Retina (tissue), 1 donor: ENCODE measurements at regions not wholly inside any gene's neighbourhood (a gene's known extent, or its start where the extent isn't known, plus 50 kb on each side); places are given as distances from the start of the nearest gene placed in this dataset.
"Not testable (repeated sequence)": the region's sequence is repeated elsewhere in the genome, so short reads cannot be mapped to it uniquely, and the experiment has no call there.

ENCODE experiments used
- DNase-seq: peaks from one replicate; pipeline ENCODE4 v3.0.0-alpha.2; 2016

GRCh38 chr1:219863816-219864215 lies 64.5 kb downstream of the SLC30A10 start:
- not testable (repeated sequence) for DNase-seq

- no peak for DNase-seq
Observed at GRCh38 chr1:219862366-219862765, 66.0 kb downstream of the SLC30A10 start.

GRCh38 chr1:219858980-219859379 lies 69.4 kb downstream of the SLC30A10 start:
- DNase-seq, result no peak

GRCh38 chr1:219847215-219847855 lies 81.0 kb downstream of the SLC30A10 start:
- no peak for DNase-seq

- DNase-seq, result not testable (repeated sequence)
Observed at GRCh38 chr1:219839595-219839994, 88.8 kb downstream of the SLC30A10 start.

- DNase-seq, result no peak
Observed at GRCh38 chr1:219837994-219838294, 90.4 kb downstream of the SLC30A10 start.

- DNase-seq, result peak; percentile 46
Observed at GRCh38 chr1:219837274-219837993, 90.9 kb downstream of the SLC30A10 start.

- DNase-seq, result no peak
Observed at GRCh38 chr1:219834314-219834917, 93.9 kb downstream of the SLC30A10 start.

GRCh38 chr1:219833214-219833815 lies 95.0 kb downstream of the SLC30A10 start:
- DNase-seq, result no peak

- DNase-seq, result no peak
Observed at GRCh38 chr1:219826290-219826689, 102.1 kb downstream of the SLC30A10 start.

GRCh38 chr1:219825355-219825754 lies 103.0 kb downstream of the SLC30A10 start:
- no peak for DNase-seq

- no peak for DNase-seq
Observed at GRCh38 chr1:219824338-219824737, 104.0 kb downstream of the SLC30A10 start.

- DNase-seq, result no peak
Observed at GRCh38 chr1:219820551-219820950, 107.8 kb downstream of the SLC30A10 start.

GRCh38 chr1:219817914-219818313 lies 110.4 kb downstream of the SLC30A10 start:
- no peak for DNase-seq

- no peak for DNase-seq
Observed at GRCh38 chr1:219813294-219813693, 115.1 kb downstream of the SLC30A10 start.

GRCh38 chr1:219812491-219813203 lies 115.7 kb downstream of the SLC30A10 start:
- DNase-seq, result peak; percentile 75

- DNase-seq, result no peak
Observed at GRCh38 chr1:219812086-219812485, 116.3 kb downstream of the SLC30A10 start.

GRCh38 chr1:219810451-219810850 lies 117.9 kb downstream of the SLC30A10 start:
- DNase-seq, result no peak

- DNase-seq, result no peak
Observed at GRCh38 chr1:219808790-219809189, 119.6 kb downstream of the SLC30A10 start.

- no peak for DNase-seq
Observed at GRCh38 chr1:219806642-219807041, 121.7 kb downstream of the SLC30A10 start.

- DNase-seq, result no peak
Observed at GRCh38 chr1:219806020-219806419, 122.3 kb downstream of the SLC30A10 start.

GRCh38 chr1:219805191-219805590 lies 123.2 kb downstream of the SLC30A10 start:
- DNase-seq, result no peak

GRCh38 chr1:219801156-219801820 lies 127.1 kb downstream of the SLC30A10 start:
- DNase-seq, result no peak
